ENCODE measurements at regions not wholly inside any gene's neighbourhood (a gene's known extent, or its start where the extent isn't known, plus 50 kb on each side); places are given as distances from the start of the nearest gene placed in this dataset.

- CTCF ChIA-PET, result interaction anchor here (0.6 kb wide), 1 partner anchor 177 kb away, joined by 3 read pairs; no protein-coding TSS in a partner anchor
These were observed 50.3 kb downstream of the PTGR3 start for GRCh38 chr18:75158465-75159237.

GRCh38 chr18:75157851-75158250 is 51.1 kb downstream of the PTGR3 start:
- H3K4me1 Mint-ChIP-seq (ENCODE audit: low read depth), result peaks cover 10% of the 10 kb centered on the region
- CTCF ChIA-PET, result interaction anchor here (0.5 to 0.6 kb wide), 2 partner anchors 178 to 190 kb away, joined by 3 read pairs; no protein-coding TSS in a partner anchor
- H3K36me3 Mint-ChIP-seq (ENCODE audit: low read depth), result no peaks in the 10 kb centered on the region
- no peak for DNase-seq
- peaks cover 2% of the 10 kb centered on the region for H3K27me3 Mint-ChIP-seq (ENCODE audit: low read depth)
- no peak overlapping the region for H3K27ac Mint-ChIP-seq
- no peak overlapping the region for H3K4me3 Mint-ChIP-seq
- intact Hi-C loops (cut with micrococcal nuclease), result no loop called here
- H3K9me3 Mint-ChIP-seq, result no peaks in the 10 kb centered on the region

More at GRCh38 chr18:75158465-75159237, 50.3 kb downstream of the PTGR3 start:
- Mint-ChIP-seq H3K36me3 (ENCODE audit: low read depth) (no peaks in the 10 kb centered on the region), H3K4me3 (no peak overlapping the region), H3K27ac (no peak overlapping the region), H3K4me1 (ENCODE audit: low read depth) (peaks cover 10% of the 10 kb centered on the region), H3K9me3 (no peaks in the 10 kb centered on the region), H3K27me3 (ENCODE audit: low read depth) (peaks cover 2% of the 10 kb centered on the region)
- no peak for DNase-seq
- intact Hi-C loops (cut with micrococcal nuclease), result no loop called here

- H3K27me3 Mint-ChIP-seq (ENCODE audit: low read depth), result peaks cover 2% of the 10 kb centered on the region
- intact Hi-C loops (cut with micrococcal nuclease), result no loop called here
- CTCF ChIA-PET, result interaction anchor here (0.5 kb wide), 1 partner anchor 190 kb away, joined by 3 read pairs; no protein-coding TSS in a partner anchor
- peaks cover 10% of the 10 kb centered on the region for H3K4me1 Mint-ChIP-seq (ENCODE audit: low read depth)
- no peak for DNase-seq
- H3K4me3 Mint-ChIP-seq, result no peak overlapping the region
- H3K36me3 Mint-ChIP-seq (ENCODE audit: low read depth), result no peaks in the 10 kb centered on the region
- H3K27ac Mint-ChIP-seq, result no peak overlapping the region
- peaks cover 1% of the 10 kb centered on the region for H3K9me3 Mint-ChIP-seq
These were observed 51.6 kb downstream of the PTGR3 start for GRCh38 chr18:75157381-75157780.

- no peak for DNase-seq
- CTCF ChIA-PET, result no interaction called here
- no peak overlapping the region for H3K27ac Mint-ChIP-seq
- intact Hi-C loops (cut with micrococcal nuclease), result no loop called here
- H3K27me3 Mint-ChIP-seq (ENCODE audit: low read depth), result peaks cover 4% of the 10 kb centered on the region
- H3K4me3 Mint-ChIP-seq, result no peak overlapping the region
- H3K9me3 Mint-ChIP-seq, result peaks cover 7% of the 10 kb centered on the region
- H3K4me1 Mint-ChIP-seq (ENCODE audit: low read depth), result peaks cover 10% of the 10 kb centered on the region
- no peaks in the 10 kb centered on the region for H3K36me3 Mint-ChIP-seq (ENCODE audit: low read depth)
These were observed 52.1 kb downstream of the PTGR3 start for GRCh38 chr18:75156831-75157230.

- H3K4me3 Mint-ChIP-seq, result no peak overlapping the region
- CTCF ChIA-PET, result no interaction called here
- peaks cover 10% of the 10 kb centered on the region for H3K9me3 Mint-ChIP-seq
- no peak overlapping the region for H3K27ac Mint-ChIP-seq
- DNase-seq, result no peak
- H3K27me3 Mint-ChIP-seq (ENCODE audit: low read depth), result peaks cover 4% of the 10 kb centered on the region
- no peaks in the 10 kb centered on the region for H3K36me3 Mint-ChIP-seq (ENCODE audit: low read depth)
- H3K4me1 Mint-ChIP-seq (ENCODE audit: low read depth), result peaks cover 5% of the 10 kb centered on the region
- intact Hi-C loops (cut with micrococcal nuclease), result no loop called here
These were observed 52.7 kb downstream of the PTGR3 start for GRCh38 chr18:75156139-75156750.

GRCh38 chr18:75154997-75155396 is 53.9 kb downstream of the PTGR3 start:
- H3K27ac Mint-ChIP-seq, result no peak overlapping the region
- CTCF ChIA-PET, result no interaction called here
- H3K36me3 Mint-ChIP-seq (ENCODE audit: low read depth), result no peaks in the 10 kb centered on the region
- H3K27me3 Mint-ChIP-seq (ENCODE audit: low read depth), result peaks cover 4% of the 10 kb centered on the region
- H3K4me1 Mint-ChIP-seq (ENCODE audit: low read depth), result no peaks in the 10 kb centered on the region
- intact Hi-C loops (cut with micrococcal nuclease), result no loop called here
- DNase-seq, result no peak
- no peak overlapping the region for H3K4me3 Mint-ChIP-seq
- peaks cover 10% of the 10 kb centered on the region for H3K9me3 Mint-ChIP-seq

GRCh38 chr18:75154259-75154658 is 54.7 kb downstream of the PTGR3 start:
- CTCF ChIA-PET, result no interaction called here
- H3K36me3 Mint-ChIP-seq (ENCODE audit: low read depth), result no peaks in the 10 kb centered on the region
- intact Hi-C loops (cut with micrococcal nuclease), result no loop called here
- H3K27ac Mint-ChIP-seq, result no peak overlapping the region
- peaks cover 4% of the 10 kb centered on the region for H3K27me3 Mint-ChIP-seq (ENCODE audit: low read depth)
- peaks cover 10% of the 10 kb centered on the region for H3K9me3 Mint-ChIP-seq
- no peaks in the 10 kb centered on the region for H3K4me1 Mint-ChIP-seq (ENCODE audit: low read depth)
- H3K4me3 Mint-ChIP-seq, result no peak overlapping the region
- no peak for DNase-seq

- H3K4me3 Mint-ChIP-seq, result no peak overlapping the region
- H3K9me3 Mint-ChIP-seq, result peaks cover 16% of the 10 kb centered on the region
- intact Hi-C loops (cut with micrococcal nuclease), result no loop called here
- no peak for DNase-seq
- H3K27me3 Mint-ChIP-seq (ENCODE audit: low read depth), result peaks cover 3% of the 10 kb centered on the region
- H3K27ac Mint-ChIP-seq, result no peak overlapping the region
- H3K36me3 Mint-ChIP-seq (ENCODE audit: low read depth), result no peaks in the 10 kb centered on the region
- H3K4me1 Mint-ChIP-seq (ENCODE audit: low read depth), result no peaks in the 10 kb centered on the region
- CTCF ChIA-PET, result interaction anchor here (0.7 kb wide), 1 partner anchor 330 kb away, joined by 3 read pairs; no protein-coding TSS in a partner anchor
These were observed 65.1 kb downstream of the PTGR3 start for GRCh38 chr18:75143851-75144250.

- DNase-seq, result no peak
- intact Hi-C loops (cut with micrococcal nuclease), result no loop called here
- Mint-ChIP-seq H3K27ac (no peak overlapping the region), H3K9me3 (peaks cover 16% of the 10 kb centered on the region), H3K27me3 (ENCODE audit: low read depth) (peaks cover 3% of the 10 kb centered on the region), H3K4me3 (no peak overlapping the region), H3K4me1 (ENCODE audit: low read depth) (no peaks in the 10 kb centered on the region), H3K36me3 (ENCODE audit: low read depth) (no peaks in the 10 kb centered on the region)
- CTCF ChIA-PET, result interaction anchor here (0.7 kb wide), 1 partner anchor 194 kb away, joined by 3 read pairs; no protein-coding TSS in a partner anchor
These were observed 66.3 kb downstream of the PTGR3 start for GRCh38 chr18:75142677-75143076.

- DNase-seq, result no peak
- Mint-ChIP-seq H3K4me3 (no peak overlapping the region), H3K27me3 (ENCODE audit: low read depth) (peaks cover 3% of the 10 kb centered on the region), H3K27ac (no peak overlapping the region), H3K9me3 (peaks cover 11% of the 10 kb centered on the region), H3K4me1 (ENCODE audit: low read depth) (no peaks in the 10 kb centered on the region), H3K36me3 (ENCODE audit: low read depth) (no peaks in the 10 kb centered on the region)
- CTCF ChIA-PET, result no interaction called here
- intact Hi-C loops (cut with micrococcal nuclease), result no loop called here
These were observed 67.2 kb downstream of the PTGR3 start for GRCh38 chr18:75141734-75142133.

- Mint-ChIP-seq H3K36me3 (ENCODE audit: low read depth) (no peaks in the 10 kb centered on the region), H3K9me3 (peaks cover 7% of the 10 kb centered on the region), H3K27ac (no peak overlapping the region), H3K27me3 (ENCODE audit: low read depth) (peaks cover 2% of the 10 kb centered on the region), H3K4me3 (no peak overlapping the region), H3K4me1 (ENCODE audit: low read depth) (no peaks in the 10 kb centered on the region)
- no peak for DNase-seq
- CTCF ChIA-PET, result no interaction called here
- intact Hi-C loops (cut with micrococcal nuclease), result no loop called here
These were observed 67.8 kb downstream of the PTGR3 start for GRCh38 chr18:75141166-75141565.

- Mint-ChIP-seq H3K36me3 (ENCODE audit: low read depth) (no peaks in the 10 kb centered on the region), H3K27me3 (ENCODE audit: low read depth) (no peaks in the 10 kb centered on the region), H3K27ac (no peak overlapping the region), H3K4me1 (ENCODE audit: low read depth) (no peaks in the 10 kb centered on the region), H3K9me3 (peaks cover 4% of the 10 kb centered on the region), H3K4me3 (no peak overlapping the region)
- CTCF ChIA-PET, result no interaction called here
- no peak for DNase-seq
- intact Hi-C loops (cut with micrococcal nuclease), result no loop called here
These were observed 68.6 kb downstream of the PTGR3 start for GRCh38 chr18:75140296-75140695.

Data from activated naive CD4-positive, alpha-beta T cell treated with anti-CD3 and anti-CD28 coated beads for 36 hours (primary cell).